OCI-LY3 (cell line): ENCODE measurements at regions not wholly inside any gene's neighbourhood (a gene's known extent, or its start where the extent isn't known, plus 50 kb on each side); places are given as distances from the start of the nearest gene placed in this dataset.

Experiments used
- H2AFZ ChIP-seq: fragments of 200-600, 300-600 bp; shearing (Covaris generic); 2 replicates; pipeline ENCODE4 v1.6.0; 2014; ENCODE audit warnings: antibody characterized with exemption, low read depth, low read length
- H3K27ac ChIP-seq: fragments of 200-600, 300-600 bp; sonication (generic); 2 replicates; pipeline ENCODE4 v1.5.1; 2014; ENCODE audit warnings: mild to moderate bottlenecking, low read length, moderate library complexity, mixed read lengths
- H3K27me3 ChIP-seq: fragments of 200-600, 300-600 bp; sonication (generic); 2 replicates; pipeline ENCODE4 v1.6.1; 2014; ENCODE audit warnings: low read depth, low read length, mixed read lengths
- H3K36me3 ChIP-seq: fragments of 200-600, 300-600 bp; sonication (generic); replicated peaks from 2 replicates; pipeline ENCODE3; 2014; ENCODE audit warnings: low read depth, low read length, mixed read lengths
- H3K4me1 ChIP-seq: fragments of 300-600, 200-600 bp; sonication (generic); 2 replicates; pipeline ENCODE4 v1.6.1; 2014; ENCODE audit warnings: low read length, mixed read lengths
- H3K4me2 ChIP-seq: fragments of 200-600, 300-600 bp; sonication (generic); 2 replicates; pipeline ENCODE4 v1.6.1; 2014; ENCODE audit warnings: low read length, mixed read lengths
- H3K4me3 ChIP-seq: fragments of 300-600, 200-600 bp; sonication (generic); 2 replicates; pipeline ENCODE4 v1.5.1; 2014; ENCODE audit warnings: antibody characterized with exemption, mild to moderate bottlenecking, low read length, moderate library complexity
- H3K79me2 ChIP-seq: fragments of 300-600, 200-600 bp; shearing (Covaris generic); 2 replicates; pipeline ENCODE4 v1.6.1; 2014; ENCODE audit warnings: mild to moderate bottlenecking, low read length, mixed read lengths
- H3K9ac ChIP-seq: fragments of 300-600, 200-600 bp; shearing (Covaris generic); 2 replicates; pipeline ENCODE4 v1.6.0; 2014; ENCODE audit warnings: mild to moderate bottlenecking, low read length, moderate library complexity
- H3K9me3 ChIP-seq: fragments of 200-600, 300-600 bp; shearing (Covaris generic); 2 replicates; pipeline ENCODE4 v1.6.1; 2014; ENCODE audit warnings: low read length, mixed read lengths; ENCODE audit not compliant: insufficient read depth
- H4K20me1 ChIP-seq: fragments of 200-600, 300-600 bp; sonication (generic); 2 replicates; pipeline ENCODE4 v1.6.1; 2016; ENCODE audit warnings: low read length, mixed read lengths; ENCODE audit not compliant: insufficient read depth
- EZH2phosphoT487 ChIP-seq: fragments of 200-600 bp; shearing (Covaris generic); IDR thresholded peaks from 2 replicates; pipeline ENCODE4 v1.6.1; 2018; ENCODE audit warnings: antibody characterized with exemption, mixed run types, low read depth
- TF ChIP-seq, protein P1 (sequence below): fragments of 200-600, 300-600 bp; sonication (generic); IDR thresholded peaks from 2 replicates; pipeline ENCODE4 v1.5.1; 2014; ENCODE audit warnings: antibody characterized with exemption, low read length, low read depth

DNA sequence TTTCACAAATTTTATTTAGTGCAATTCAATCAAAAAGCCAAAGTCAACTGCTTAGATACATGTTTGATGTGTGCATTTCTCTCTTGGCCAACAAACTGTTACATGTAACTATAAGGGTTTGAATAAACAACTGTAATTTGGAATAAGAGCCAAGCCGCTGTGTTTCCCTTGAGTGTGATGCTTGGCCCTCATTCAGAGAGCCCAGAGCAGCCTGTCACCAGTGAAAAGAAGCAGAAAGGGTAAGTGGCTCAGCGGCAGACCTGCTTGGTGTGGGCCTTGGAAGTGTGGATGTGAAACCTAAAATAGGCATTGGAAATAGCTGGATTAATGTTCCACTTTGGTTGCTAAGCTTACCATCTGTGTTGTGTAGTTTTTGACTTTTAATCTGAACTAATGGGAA is 924.6 kb downstream of the OLFM4 start:
- Histone ChIP-seq H3K36me3 (no peaks in the 10 kb centered on the region), H3K4me3 (no peak overlapping the region), H2AFZ (no peak overlapping the region), H3K9ac (no peak overlapping the region), H3K4me2 (no peak overlapping the region), H3K9me3 (no peaks in the 10 kb centered on the region), H3K79me2 (no peaks in the 10 kb centered on the region), H4K20me1 (no peaks in the 10 kb centered on the region), H3K4me1 (no peaks in the 10 kb centered on the region), H3K27ac (no peak overlapping the region), H3K27me3 (no peaks in the 10 kb centered on the region)
- no peak for TF ChIP-seq EZH2phosphoT487
- TF ChIP-seq, protein P1, sequence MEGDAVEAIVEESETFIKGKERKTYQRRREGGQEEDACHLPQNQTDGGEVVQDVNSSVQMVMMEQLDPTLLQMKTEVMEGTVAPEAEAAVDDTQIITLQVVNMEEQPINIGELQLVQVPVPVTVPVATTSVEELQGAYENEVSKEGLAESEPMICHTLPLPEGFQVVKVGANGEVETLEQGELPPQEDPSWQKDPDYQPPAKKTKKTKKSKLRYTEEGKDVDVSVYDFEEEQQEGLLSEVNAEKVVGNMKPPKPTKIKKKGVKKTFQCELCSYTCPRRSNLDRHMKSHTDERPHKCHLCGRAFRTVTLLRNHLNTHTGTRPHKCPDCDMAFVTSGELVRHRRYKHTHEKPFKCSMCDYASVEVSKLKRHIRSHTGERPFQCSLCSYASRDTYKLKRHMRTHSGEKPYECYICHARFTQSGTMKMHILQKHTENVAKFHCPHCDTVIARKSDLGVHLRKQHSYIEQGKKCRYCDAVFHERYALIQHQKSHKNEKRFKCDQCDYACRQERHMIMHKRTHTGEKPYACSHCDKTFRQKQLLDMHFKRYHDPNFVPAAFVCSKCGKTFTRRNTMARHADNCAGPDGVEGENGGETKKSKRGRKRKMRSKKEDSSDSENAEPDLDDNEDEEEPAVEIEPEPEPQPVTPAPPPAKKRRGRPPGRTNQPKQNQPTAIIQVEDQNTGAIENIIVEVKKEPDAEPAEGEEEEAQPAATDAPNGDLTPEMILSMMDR = no peak
